SHP77 treated with DMSO at 0.1 percent for 48 hours (cell line): ENCODE measurements at regions not wholly inside any gene's neighbourhood (a gene's known extent, or its start where the extent isn't known, plus 50 kb on each side); places are given as distances from the start of the nearest gene placed in this dataset.

ENCODE experiments used
- DNase-seq: peaks from one replicate; lab custom pipeline; 2025; lab: John Stamatoyannopoulos, UW

- DNase-seq: no peak
Measured at GRCh38 chr3:110530902-110531301, 540.7 kb upstream of the NECTIN3 start.

DNA sequence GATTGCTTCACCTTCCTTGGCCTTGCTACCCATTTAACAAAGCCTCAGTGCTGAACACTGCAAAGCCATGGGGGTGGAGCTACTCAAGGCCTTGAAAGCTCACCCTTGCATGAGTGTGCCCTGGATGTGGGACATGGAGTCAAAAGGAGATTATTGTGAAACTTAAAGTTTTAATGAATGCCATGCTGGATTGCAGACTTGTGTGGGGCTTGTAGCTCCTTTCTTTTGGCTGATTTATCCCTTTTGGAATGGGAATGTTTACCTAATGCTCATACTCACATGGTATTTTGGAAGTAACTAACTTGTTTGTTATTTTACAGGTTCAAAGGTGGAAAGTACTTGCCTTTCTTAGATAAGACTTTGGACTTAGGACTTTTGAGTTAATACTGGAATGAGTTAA, 538.5 kb upstream of the NECTIN3 start:
- DNase-seq: no peak

DNA sequence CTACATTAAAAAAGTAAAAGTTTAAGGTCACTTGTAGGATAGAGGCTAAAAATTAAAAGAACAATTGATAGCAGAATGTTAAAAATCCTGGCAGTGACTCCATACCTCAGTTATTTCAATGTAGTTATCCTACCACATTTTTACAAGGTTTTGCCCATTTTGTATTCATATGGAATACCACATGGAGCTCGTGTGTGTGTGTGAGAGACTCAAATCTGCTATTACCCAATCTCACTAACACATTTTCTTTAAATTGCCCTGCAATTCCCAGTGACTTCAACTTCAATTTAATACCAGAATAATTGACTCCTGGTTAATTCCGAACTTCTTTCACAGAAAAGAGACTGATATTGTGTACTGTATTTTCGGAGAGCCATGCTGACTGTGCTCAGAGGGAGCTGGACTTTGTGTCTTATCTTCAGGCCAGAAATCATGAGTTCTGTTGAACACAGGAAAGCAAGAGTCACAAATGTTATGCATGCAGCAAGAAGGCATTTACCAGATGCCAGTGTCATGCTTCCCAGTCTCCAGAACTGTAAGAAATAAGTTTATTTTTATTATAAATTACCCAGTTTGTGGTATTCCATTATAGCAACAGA, 529.0 kb upstream of the NECTIN3 start:
- no peak for DNase-seq

DNA sequence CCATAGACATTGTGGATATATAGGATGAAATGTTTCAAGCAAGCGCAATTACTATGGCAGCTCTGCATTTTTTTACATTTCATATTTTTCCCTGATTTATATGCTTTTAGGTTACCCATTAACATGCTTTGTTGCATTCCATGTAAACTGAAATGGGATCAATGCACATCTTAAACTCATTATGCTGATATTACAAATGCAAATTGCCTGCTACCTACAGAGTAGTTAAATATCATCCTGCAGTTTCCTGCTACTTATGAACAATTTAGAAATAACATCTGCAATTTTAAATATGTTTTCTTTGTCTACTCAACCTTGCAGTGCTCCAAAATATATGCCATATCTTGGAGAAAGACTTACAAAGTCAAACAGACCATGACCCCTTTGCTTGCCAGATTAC, 526.9 kb upstream of the NECTIN3 start:
- no peak for DNase-seq

- no peak for DNase-seq
Measured at GRCh38 chr3:110550511-110550910, 521.1 kb upstream of the NECTIN3 start.

DNA sequence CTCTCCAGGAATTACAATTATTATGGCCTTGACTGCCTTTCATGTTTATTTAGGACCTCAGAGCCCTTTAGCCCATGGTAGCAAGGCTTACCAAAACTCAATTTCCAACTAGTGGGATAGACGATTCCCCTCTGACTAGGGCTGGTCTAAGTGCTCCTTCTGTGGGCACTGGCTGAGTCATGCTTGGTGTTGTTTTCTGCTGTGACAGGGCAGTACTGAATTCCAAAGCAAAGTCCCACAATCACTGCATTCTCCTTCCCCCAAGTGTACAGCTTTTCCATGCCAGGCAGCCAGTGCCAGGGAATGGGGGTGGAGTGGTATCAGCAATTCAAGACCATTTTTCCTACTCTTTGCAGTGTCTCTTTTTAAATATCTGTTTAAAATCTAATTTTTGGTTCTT, 509.0 kb upstream of the NECTIN3 start:
- no peak for DNase-seq

DNA sequence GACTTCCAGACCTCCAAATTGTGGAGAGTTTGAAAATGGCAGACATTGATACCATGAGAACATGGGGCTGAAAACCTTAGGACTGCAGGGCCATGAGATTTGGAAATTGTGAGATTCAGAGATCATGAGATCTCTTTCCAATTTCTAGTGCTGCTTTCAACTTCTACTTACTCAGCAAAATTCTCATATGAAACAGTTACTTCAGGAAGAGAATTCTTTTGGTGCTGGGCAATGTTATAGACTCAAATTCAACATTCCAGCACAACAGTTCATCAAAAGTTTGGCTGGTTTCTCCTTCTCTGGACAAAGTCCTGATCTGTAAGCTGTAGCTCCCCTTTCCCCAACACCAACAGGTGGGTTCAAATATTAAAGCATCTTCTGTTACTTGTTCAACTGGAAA, 506.9 kb upstream of the NECTIN3 start:
- no peak for DNase-seq

GRCh38 chr3:110567029-110567428, 504.6 kb upstream of the NECTIN3 start:
- DNase-seq: no peak

- DNase-seq: no peak
Measured at GRCh38 chr3:110568246-110568645, 503.4 kb upstream of the NECTIN3 start.

DNA sequence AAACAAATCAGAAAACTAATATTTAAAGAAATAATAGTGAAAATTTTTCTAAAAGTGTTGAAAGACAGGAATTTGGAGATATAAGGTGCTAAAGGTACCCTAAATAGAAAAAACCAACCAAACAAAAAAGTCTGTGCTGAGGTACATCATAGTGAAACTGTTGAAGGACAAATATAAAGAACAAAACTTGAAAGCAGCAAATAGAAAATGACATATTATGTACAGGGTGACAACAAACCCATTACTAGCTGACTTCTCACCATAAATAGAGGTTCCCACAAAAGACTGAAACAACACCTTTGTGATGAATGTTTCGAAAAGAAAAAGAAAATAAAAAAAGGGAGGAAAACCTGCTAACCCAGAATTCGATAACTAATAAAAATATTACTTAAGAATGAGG, 502.5 kb upstream of the NECTIN3 start:
- no peak for DNase-seq

- DNase-seq: no peak
Measured at GRCh38 chr3:110575702-110576101, 495.9 kb upstream of the NECTIN3 start.

DNA sequence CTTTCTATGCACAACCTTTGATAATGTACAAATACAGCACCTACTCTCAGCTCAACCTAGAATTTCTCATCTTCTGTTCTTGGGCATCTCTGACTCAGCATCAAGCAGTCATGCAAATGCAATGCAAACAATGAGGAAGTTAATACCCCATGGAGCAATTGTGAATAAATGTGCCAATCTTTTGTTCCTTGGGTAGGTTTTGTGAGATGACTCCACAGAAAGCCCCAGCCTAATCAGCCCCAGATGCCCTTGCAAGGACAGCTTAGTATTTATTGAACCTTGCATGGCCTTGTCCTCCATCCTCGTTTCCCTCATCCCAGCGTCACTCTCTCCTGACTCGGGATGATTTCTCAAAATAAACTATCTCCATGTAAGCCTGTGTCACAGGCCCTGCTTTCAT, 494.7 kb upstream of the NECTIN3 start:
- no peak for DNase-seq

- no peak for DNase-seq
Measured at GRCh38 chr3:110577854-110578253, 493.8 kb upstream of the NECTIN3 start.

- no peak for DNase-seq
Measured at GRCh38 chr3:110579840-110580550, 491.6 kb upstream of the NECTIN3 start.

GRCh38 chr3:110583373-110583935, 488.2 kb upstream of the NECTIN3 start:
- DNase-seq: no peak

- DNase-seq: no peak
Measured at GRCh38 chr3:110588906-110589305, 482.7 kb upstream of the NECTIN3 start.

- no peak for DNase-seq
Measured at GRCh38 chr3:110589341-110589740, 482.3 kb upstream of the NECTIN3 start.

GRCh38 chr3:110593749-110594148, 477.9 kb upstream of the NECTIN3 start:
- DNase-seq: no peak

DNA sequence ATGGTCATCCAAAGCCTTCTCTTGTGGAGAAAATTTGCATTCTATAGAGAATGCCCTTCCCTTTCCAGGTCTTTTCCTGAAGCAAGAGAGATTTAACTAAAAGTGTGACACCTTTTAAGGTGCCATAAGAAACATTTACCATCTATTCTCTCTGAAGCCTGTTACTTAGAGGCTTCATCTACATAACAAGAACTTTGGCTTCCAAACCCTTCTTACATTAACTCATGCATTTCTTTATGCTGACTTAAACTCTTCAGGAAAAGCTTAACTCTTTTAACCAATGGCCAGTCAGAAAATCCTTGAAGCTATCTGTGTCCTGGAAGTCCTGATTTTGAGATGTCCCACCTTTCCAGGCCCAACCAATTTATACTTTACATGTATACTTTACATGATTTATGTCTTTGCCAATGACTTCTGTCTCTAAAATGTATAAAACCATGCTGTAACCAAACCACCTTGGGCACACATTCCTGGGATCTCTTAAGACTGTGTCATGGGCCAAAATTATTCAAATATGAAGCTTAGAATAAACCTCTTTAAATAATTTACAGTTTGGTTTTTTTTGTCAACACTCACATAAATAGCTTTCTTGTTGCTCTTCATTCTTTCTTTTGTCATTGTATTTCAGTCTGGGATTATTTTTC, 472.6 kb upstream of the NECTIN3 start:
- DNase-seq: no peak

DNA sequence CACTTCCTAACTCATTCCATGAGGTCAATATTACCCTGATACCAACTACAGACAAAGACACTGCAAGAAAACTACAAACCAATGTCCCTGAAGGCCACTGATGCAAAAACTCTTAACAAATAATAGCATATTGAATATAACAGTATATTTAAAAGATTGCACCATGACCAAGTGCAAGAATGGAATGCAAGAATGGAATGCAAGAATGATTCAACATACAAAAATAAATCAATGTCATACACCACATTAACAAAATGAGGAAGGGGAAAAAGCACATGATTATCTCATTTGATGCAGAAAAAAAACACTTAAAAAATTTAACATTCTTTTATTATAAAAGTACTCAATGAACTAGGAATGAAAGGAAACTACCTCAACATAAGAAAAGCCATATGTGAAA, 463.1 kb upstream of the NECTIN3 start:
- no peak for DNase-seq

DNA sequence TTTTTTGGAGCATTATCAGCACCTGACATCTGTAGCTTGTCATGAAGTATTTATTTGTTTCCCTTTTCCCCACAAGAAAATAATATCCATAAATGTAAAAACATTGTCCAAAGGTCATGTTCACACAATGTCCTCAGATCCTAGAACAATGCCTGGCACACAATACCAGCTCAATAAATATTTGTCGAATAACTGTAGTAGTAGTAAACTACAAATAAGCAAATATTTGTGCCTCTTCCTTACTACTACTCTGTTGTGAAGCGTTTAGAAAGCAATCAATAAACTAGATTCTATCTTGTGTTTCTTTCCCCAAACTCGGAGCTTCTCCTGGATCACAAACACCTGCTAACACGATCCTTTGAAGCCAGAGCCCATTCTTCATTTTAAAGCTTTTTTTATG, 459.6 kb upstream of the NECTIN3 start:
- DNase-seq: no peak

- no peak for DNase-seq
Measured at GRCh38 chr3:110614186-110614585, 457.4 kb upstream of the NECTIN3 start.

- no peak for DNase-seq
Measured at GRCh38 chr3:110615454-110615853, 456.2 kb upstream of the NECTIN3 start.
